Activated CD8-positive, alpha-beta memory T cell treated with anti-CD3 and anti-CD28 coated beads for 36 hours (primary cell): ENCODE measurements at regions not wholly inside any gene's neighbourhood (a gene's known extent, or its start where the extent isn't known, plus 50 kb on each side); places are given as distances from the start of the nearest gene placed in this dataset.

Experiments
- CTCF ChIA-PET: fragments of 350-600 bp; sonication (Branson Sonifier 250); formaldehyde crosslinking; loops from one replicate; lab custom pipeline; 2021; ENCODE audit warnings: antibody characterized with exemption; lab: Charles Lee
- POLR2A ChIA-PET: fragments of 350-600 bp; sonication (Branson Sonifier 250); formaldehyde crosslinking; loops from one replicate; lab custom pipeline; 2021; ENCODE audit warnings: antibody characterized with exemption; lab: Charles Lee

DNA sequence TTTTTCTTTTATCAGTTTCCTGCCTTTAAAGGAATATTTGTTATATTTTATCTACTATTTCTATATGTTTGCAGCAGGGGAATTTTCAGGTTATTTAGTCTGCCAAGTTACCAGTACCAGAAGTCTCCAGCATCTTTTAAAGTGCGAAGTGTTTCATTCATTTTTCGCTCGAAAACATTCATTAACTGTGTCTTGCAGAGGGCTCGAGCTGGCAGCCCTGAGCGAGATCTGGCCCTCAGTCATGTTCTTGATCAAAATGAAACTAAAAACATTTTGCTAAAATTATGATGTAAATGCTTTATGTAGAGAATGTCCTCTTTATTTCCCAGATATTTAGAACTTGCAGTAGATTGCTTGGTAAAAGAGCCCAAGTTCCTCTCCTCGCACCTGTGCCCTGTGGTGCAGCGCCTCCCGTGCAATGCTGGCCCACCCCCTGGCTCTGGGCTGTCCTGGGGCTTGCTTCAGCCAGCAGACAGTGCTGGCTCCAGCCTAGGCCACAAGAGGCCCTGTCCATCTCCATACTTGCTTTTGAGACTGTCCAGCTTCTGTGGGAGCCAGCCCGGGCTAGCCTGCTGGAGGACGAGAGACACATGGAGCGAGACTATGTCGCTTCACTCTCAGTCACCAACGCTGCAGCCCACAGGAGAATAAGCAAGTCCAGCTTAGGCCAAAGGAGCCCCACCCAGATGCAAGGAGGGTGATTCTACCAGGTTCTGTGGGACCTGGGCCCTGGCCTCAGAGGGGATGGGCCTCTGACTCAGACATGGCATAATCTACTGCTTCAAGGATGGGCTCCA is 71.9 kb upstream of the PRR23E start:
- CTCF ChIA-PET = no interaction called here

DNA sequence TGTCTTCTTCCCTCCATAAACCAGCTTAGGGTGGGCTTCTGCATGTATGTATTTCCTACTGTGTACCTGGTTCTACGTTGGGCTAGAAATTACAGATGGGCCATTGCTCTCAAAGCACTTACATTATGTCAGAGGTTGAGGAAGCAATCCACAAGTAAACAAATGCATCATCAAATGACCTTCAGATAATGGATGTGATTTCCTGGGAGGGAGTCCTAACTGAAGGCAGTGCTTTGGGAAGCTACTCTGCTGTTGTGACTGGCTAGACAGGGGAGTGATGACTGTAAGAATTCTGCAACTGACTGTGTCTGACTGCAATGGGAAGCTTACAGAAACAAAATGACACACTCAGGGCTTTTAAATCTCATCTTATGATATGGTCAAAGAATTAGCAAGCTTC is 71.0 kb upstream of the PRR23E start:
- CTCF ChIA-PET = no interaction called here
- POLR2A ChIA-PET = no interaction called here

More for the DNA sequence above, 71.9 kb upstream of the PRR23E start:
- POLR2A ChIA-PET = no interaction called here

DNA sequence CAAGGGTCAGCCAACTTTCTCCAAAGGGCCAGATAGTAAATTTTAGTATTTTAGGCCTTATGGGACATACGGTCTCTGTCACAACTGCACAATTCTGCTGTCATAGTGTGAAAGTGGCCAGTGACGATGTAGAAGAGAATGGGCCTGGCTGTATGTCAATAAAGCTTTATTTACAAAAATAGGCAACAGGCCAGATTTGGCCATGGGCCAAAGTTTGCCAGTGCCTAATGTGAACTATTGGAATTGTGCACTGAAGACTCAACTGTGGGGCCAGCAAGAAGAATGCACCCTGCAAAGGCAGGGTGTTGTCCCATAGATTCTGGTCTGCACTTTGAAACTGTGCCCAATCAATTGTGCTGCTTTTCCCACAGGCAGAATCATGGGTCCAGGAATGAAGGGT is 69.4 kb upstream of the PRR23E start:
- CTCF ChIA-PET = no interaction called here
- POLR2A ChIA-PET = no interaction called here

DNA sequence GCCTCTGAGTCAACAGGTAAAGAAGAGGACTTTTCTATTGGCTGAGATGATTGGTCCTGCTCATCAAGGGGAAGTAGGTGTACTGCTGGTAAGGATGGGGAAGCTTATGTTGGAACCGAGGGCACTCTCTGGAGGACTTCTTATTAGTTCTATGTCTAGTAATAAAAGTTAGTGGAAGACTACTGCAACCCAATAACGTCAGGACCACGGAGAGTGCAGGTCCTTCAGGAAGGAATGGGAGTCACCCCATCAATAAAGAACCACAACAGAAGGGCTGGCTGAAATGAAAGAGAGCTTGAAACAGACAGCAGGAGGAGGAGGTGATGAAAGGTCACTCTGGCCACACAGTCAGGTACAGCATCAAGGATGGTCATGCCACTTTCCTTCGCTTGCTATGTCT is 68.8 kb upstream of the PRR23E start:
- ChIA-PET POLR2A (no interaction called here), CTCF (no interaction called here)

DNA sequence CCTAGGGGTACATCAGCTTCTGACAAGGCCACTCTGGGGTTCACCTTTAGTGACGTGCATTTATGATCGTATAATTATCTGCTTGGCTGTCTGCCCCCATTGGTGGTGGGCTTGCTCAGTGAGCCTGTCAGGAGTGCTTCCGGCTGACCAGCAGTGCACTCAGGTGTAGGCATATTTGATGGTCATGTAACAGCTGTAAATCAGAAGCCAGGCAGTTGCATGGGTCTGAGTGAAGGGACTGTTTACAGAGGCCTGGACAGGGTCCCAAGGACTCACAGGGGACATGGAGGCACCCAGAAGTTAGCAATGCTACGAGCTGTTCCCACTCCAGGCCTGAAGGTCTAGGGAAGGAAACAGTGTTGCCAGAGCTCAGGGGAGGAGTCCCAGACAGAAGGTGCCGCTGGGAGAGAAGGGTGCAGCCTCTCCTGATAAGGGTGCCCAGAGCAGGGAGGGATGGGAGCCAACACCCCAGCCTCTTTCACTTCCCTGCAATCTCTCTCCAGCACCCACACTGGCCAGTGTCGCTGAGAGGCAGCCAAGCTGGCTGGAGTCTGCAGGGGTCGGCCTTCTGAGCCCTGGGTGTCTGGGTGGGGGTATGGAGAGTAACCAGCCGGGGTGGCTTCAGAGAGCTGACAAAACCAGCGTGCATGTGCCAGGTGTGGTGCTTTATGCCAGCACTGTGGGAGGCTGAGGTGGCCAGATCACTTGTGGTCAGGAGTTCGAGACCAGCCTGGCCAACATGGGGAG is 61.3 kb upstream of the PRR23E start:
- ChIA-PET CTCF (no interaction called here), POLR2A (no interaction called here)

DNA sequence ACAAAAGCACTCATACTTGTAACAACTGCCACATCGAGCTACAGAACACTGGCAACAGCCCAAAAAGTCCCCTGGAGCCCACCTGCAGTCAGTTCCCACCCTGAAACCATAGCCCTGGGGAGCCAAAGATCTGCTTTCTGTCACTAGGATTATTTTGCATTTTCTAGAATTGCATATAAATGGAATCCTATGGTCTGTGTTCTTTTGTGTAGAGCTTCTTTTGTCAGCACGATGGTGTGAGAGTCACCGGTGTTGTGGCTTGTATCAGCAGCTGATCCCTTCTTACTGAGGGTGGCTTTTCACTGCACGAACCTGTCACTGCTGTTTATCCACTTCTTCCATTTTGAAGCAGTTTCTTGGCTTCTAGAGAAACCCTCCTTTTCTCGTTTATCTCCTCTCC is 60.1 kb upstream of the PRR23E start:
- CTCF ChIA-PET = no interaction called here
- POLR2A ChIA-PET = no interaction called here

DNA sequence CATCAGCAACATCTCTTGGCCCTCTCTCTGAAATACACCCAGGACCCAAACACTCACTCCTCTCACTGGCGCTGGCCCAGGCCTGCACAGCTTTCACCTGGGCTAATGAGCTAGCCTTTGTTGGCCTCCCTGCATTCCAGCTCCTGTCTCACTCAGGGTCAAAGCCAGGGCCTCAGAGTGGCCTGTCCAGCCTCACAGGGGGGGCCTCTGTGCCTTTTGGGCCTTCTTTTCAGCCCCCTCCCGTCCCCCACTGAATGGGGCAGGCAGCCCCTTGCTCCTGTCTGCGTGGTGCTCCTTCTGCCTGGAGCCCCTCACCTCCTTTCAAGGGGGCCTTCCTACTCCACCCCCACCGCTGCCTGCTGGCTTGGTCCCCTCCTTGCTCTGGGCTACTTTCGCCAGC is 59.0 kb upstream of the PRR23E start:
- ChIA-PET POLR2A (no interaction called here), CTCF (no interaction called here)

DNA sequence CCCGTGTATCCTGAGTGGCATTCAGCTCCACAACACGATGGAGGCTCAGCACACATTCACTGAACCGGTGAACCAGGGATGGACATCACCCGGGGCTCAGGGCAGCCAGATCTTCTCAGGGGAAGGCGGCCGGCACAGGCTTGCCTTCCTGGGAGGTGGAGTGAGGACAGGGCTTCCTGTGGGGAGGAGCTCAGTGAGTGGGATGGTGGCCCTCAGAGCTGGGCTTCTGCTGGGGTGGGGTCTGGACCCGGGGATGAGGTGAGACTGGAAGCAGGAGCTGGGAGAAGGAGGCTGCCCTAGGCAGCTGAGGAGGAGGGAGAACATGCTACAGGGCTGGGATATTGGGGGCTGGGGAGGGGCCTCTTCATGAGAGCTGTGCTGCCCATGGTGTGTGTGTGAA is 58.5 kb upstream of the PRR23E start:
- ChIA-PET POLR2A (no interaction called here), CTCF (no interaction called here)

DNA sequence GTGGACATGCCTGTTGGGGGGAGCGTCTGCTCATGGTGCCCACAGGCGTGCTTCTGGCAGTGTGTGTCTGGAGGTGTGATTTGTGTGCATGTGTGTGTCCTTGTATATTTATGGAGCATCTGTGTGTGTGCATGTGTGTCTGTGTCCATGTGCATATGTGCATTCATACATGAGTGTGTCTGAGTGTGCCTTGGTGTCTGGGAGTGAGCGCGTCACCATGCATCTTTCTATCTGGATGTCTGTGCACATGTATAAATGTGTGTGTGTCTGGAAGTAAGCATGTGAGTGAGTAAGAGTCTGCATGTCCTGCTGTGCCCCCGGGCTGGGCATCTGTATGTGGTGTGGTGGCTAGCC is 58.1 kb upstream of the PRR23E start:
- CTCF ChIA-PET = no interaction called here
- POLR2A ChIA-PET = no interaction called here

DNA sequence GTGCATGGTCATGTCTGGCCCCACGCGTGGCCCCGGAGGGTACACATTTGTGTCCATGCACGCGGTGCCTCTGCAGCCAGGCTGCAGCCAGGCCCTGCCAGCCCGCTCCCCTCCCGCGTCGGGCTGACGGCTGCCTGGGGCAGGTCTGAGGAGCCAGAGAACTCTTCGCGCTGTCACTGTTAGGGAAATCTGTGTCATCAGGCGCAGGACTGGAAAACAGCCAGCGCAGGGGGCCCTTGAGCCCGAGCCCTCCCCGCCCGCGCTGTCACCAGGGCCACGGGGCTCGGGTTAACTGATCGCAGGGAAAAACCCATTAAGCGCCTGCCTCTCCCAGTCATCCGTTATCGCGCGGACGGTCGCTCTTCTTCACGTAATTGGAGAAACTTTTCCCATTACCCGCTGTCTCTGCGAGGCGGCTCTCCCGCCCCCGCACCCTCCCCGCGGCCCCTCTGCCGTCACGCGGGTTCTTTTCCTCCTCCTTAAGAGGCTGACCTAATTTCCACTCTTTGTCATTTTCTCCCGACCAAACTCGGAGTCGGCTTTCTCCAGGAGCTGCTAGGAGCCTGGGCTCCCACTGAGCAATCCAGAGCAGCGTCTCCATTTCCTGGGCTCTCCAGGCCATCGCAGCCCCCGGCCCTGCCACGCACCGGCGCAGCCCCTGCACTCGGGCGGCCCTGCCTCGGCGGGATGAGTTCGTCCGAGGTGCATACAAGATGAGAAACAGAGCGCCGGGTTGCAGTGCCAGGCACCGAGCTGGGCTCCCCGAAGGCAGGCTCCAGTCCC is 57.5 kb upstream of the PRR23E start:
- ChIA-PET CTCF (no interaction called here), POLR2A (no interaction called here)

DNA sequence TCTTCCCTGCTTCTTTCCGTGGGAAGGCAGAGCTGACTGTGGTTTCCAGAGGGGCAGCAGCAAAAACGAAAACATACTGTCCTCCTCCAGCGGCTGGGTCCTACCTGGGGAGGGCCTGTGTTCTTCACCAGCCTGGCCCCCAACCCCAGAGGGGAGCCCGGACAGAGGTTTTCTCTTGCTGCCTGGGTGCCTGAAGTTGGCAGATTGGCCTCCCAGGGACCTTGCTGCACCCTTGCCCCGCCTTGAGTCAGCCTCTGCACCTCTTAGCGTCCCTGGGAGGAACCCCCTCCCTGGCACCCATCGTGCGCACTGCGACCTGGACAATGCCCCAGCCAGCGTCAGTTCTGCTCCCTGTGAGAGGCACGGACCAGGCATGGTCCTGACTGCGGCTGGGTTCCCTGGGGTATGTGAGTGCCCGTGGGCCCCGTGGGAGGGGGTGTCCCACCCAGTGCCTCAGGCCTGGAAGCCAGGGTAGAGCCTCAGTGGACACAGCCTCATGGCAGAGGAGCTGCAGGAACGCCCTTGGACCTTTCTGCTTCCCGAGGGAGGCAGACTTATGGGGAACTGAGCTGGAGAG is 56.8 kb upstream of the PRR23E start:
- ChIA-PET CTCF (no interaction called here), POLR2A (no interaction called here)

DNA sequence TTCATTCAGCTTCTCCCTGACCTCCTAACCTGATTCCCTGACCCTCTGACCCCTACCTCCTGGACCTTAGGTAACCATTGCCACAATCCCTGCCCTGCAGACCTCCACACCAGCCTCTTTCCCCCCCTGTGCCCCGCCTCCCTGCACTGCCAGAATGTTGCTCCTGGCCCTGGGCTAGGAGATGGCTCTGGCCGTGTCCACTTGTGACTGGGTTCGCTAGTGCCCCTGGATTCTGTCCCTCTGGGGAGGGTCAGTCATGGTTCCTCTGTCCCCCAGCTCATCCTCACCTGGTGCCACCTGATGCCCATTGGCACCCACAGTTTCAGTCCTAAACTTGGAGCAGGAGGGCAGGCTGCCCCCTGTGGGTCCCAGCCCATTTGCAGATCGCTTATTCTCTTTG is 56.2 kb upstream of the PRR23E start:
- POLR2A ChIA-PET = no interaction called here
- CTCF ChIA-PET = no interaction called here

DNA sequence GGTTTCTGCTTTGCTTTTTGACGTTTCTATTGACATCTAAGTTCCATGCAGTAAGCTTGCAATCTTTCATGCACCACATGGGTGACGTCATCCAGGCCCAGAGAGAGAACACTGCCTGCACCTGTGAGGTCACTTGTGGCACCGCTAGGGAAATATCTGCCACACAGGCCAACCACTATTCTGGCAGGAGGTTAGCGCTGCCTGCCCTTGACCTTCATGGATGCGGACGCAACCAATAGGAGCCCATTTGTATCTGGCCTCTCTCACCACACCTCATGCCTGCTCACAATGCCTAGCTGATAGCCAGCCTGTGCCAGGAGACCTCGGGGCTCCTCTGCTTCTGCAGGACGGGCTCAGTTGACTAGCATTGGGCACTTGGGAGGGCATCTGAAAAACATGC is 55.8 kb upstream of the PRR23E start:
- ChIA-PET POLR2A (no interaction called here), CTCF (no interaction called here)

DNA sequence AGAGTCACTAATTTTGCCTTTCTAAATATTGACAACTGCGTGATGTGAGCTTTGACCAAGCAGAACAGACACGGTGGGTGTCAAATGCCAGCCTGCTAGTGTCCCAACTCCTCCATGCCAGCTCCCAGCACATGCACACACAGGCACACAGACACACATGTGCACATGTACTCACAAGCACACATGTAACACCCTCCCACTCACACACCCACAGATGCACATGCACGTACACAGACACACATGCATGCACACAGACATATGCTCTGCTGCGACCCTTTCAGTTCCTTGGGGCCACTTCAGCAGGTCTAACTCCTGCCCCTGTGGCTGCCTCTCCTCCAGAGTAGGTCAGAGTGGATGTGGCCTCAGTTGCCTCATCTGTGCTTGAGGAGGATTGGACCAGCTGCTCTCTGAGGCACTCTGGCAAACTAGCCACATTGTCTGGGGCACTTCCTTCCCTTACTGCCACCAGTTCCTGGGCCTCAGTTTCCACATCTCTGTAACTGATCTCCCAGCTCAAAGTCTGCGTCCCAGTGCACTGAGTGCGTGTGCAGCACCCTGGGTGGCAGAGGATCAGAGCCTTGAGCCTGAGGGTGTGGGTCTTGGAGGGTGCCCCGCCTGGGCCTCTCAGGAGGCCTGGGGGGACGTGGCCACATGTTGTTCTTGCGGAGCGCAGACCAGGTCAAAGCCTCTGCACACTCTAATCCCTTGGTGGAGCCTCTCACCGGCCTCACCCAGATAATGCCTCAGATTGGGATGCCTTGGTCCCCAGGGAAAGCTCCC is 55.0 kb upstream of the PRR23E start:
- CTCF ChIA-PET = no interaction called here
- POLR2A ChIA-PET = no interaction called here

DNA sequence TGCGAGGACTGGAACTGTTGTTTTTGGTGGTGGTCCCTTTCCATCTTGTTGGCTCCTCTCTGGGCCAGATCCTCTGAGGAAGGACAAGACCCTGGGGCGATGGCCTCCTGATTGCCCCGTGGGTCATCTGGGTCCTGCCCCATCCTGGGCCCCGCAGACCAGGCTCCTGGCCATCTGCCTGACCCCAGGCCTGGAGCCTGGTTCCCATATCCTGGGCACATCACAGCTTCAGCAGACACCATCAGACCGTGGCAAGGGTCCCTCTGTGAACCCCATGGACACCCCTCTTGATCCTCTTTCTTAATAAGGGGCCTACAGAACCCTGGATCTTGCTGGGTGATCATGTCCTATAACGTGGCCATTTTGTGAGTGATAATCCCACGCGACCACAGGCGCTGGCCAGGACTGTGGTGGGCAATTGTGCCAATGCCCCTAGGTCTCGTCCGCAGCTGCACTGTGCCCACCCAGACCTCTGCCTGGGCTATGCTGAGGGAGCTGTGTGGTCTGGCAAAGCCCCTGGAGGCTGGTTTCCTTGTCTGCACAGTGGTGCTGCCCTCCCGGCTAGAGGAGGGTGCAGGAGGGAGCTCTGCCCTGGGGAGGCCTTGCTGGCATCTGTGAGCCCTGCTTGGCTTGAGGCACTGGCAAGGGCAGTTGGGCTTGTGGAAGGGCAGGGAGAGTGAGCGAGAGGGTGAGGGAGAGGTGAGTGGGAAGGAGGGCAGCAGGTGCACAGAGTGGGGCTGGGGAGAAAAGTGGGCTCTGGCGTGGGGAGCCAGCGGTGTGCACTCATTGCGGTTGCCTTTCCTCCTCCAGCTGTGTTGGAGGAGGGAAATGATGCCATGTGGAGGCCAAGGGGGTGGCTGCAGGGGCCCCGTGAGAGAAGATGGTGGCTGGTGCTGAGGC is 53.1 kb upstream of the PRR23E start:
- CTCF ChIA-PET = no interaction called here
- POLR2A ChIA-PET = no interaction called here

DNA sequence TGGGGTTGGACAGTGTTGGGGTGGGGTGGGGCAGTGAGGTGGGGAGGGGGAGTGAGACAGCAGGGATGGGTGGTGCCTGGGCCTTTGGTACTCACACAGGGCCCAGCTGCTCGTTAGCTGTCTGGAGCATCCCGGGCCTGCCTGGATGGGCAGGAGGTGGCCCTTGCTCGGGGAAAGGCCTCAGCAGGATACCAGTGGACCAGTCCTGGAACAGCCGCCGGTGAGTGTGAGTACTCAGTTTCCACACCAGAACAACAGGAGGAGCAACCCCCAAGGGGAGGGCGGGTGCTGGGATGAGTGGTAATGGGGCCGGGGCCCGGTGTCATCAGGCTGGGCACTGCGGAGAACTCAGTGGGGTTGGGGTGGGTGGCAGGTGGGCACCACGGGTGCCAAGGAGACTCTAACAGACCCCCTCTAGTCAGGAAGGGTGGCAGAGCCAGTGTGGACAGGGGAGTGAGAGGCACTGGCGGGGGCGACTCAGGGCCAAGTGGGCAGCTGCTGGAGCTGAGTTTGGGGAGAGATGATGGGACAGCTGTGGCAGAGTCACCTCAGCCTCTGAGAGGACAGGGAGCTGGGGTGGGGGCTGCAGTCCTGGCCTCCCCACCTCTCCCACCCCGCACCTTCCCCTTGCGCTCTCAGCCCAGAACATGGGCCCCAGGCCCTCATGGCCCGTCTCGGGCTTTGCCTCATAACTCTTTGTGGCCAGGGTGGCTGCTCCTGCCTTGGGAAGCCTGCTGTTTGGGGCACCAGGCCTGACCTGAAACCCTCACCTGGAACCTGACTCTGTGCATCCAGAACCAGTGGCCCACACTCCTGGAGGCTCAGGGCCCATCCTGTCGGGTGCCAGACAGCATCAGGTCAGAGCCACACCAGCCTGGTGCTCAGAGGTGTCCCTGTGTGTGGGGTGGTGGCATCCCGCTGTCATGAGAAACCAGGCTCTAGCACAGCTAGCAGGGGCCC is 52.1 kb upstream of the PRR23E start:
- ChIA-PET CTCF (no interaction called here), POLR2A (no interaction called here)

DNA sequence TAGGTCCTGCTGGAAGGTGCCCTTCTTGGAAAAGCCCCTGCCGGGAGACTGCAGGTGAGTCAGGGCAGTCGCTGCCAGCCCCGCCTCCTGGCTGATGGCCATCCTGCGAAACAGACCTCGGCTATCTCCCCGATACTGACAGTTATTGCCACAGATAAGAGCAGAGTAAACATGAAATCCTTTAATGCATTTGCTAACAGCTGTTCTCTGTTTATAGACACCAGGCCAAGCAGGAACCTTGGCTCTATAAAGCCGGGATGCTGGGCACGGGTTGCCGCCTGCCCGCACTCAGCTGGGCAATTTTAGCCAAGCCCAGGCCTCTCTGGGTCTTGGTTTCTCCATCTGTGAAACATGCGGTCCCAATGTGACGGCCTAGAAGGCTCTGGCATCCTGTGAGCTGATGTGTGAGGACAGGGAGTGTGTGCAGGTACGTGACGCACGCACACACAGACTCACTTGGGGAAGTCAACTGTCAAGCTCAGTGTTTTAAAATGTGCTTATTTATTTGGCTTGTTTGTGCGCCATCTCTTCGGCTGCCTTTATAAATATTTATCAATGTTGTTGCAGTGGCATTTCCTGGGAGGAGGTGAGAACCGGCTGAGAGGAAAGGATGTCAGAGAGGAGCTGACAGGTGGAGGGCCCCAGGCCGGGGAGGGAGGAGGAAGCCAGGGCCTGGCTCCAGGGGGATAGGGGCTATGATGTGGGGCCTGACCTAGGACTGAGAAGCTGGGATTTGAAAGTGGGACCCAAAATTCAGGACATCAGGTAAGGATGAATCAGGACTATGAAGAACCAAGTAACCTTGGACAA is 50.8 kb upstream of the PRR23E start:
- CTCF ChIA-PET = no interaction called here
- POLR2A ChIA-PET = no interaction called here
